Karpas-422 (cell line): ENCODE measurements at regions not wholly inside any gene's neighbourhood (a gene's known extent, or its start where the extent isn't known, plus 50 kb on each side); places are given as distances from the start of the nearest gene placed in this dataset.

Experiments used
- DNase-seq: peaks from one replicate; pipeline ENCODE4 v3.0.0-alpha.2; 2015
- H2AFZ ChIP-seq: fragments of 200-600 bp; sonication (generic); 2 replicates; pipeline ENCODE4 v1.6.1; 2014; ENCODE audit warnings: antibody characterized with exemption, low read length, mixed read lengths
- H3K27ac ChIP-seq: fragments of 200-600 bp; sonication (generic); 2 replicates; pipeline ENCODE4 v1.5.1; 2014; ENCODE audit warnings: mild to moderate bottlenecking, low read length, moderate library complexity
- H3K27me3 ChIP-seq: fragments of 200-600 bp; sonication (generic); 2 replicates; pipeline ENCODE4 v1.6.1; 2014; ENCODE audit warnings: low read length, mixed read lengths
- H3K36me3 ChIP-seq: fragments of 200-600 bp; sonication (generic); 2 replicates; pipeline ENCODE4 v1.6.1; 2014; ENCODE audit warnings: low read length, mixed read lengths; ENCODE audit not compliant: insufficient read depth
- H3K4me1 ChIP-seq: fragments of 200-600 bp; sonication (generic); 2 replicates; pipeline ENCODE4 v1.6.1; 2014; ENCODE audit warnings: mild to moderate bottlenecking, low read length, mixed read lengths
- H3K4me2 ChIP-seq: fragments of 200-600 bp; sonication (generic); 2 replicates; pipeline ENCODE4 v1.6.1; 2014; ENCODE audit warnings: low read length, low read depth, mild to moderate bottlenecking; ENCODE audit not compliant: poor library complexity, severe bottlenecking
- H3K4me3 ChIP-seq: fragments of 200-600 bp; sonication (generic); 2 replicates; pipeline ENCODE4 v1.5.1; 2014; ENCODE audit warnings: mild to moderate bottlenecking, antibody characterized with exemption, low read length, mixed read lengths
- H3K79me2 ChIP-seq: fragments of 200-600 bp; sonication (generic); 2 replicates; pipeline ENCODE4 v1.6.1; 2014; ENCODE audit warnings: mild to moderate bottlenecking, low read length, mixed read lengths
- H3K9ac ChIP-seq: fragments of 200-600 bp; sonication (generic); 2 replicates; pipeline ENCODE4 v1.6.0; 2014; ENCODE audit warnings: low read length
- H3K9me2 ChIP-seq: fragments of 200-600 bp; sonication (generic), shearing (Covaris generic); replicated peaks from 2 replicates; pipeline ENCODE4 v1.6.0; 2014; ENCODE audit warnings: mild to moderate bottlenecking, low read length, moderate library complexity; ENCODE audit not compliant: insufficient read depth
- H3K9me3 ChIP-seq: fragments of 300-700, 200-600 bp; sonication (generic); 2 replicates; pipeline ENCODE4 v1.6.1; 2014; ENCODE audit warnings: low read length, mixed read lengths
- H4K20me1 ChIP-seq: fragments of 200-600 bp; sonication (generic); 2 replicates; pipeline ENCODE4 v1.6.1; 2014; ENCODE audit warnings: mild to moderate bottlenecking, antibody characterized with exemption, low read length, low read depth; ENCODE audit not compliant: insufficient read depth

DNA sequence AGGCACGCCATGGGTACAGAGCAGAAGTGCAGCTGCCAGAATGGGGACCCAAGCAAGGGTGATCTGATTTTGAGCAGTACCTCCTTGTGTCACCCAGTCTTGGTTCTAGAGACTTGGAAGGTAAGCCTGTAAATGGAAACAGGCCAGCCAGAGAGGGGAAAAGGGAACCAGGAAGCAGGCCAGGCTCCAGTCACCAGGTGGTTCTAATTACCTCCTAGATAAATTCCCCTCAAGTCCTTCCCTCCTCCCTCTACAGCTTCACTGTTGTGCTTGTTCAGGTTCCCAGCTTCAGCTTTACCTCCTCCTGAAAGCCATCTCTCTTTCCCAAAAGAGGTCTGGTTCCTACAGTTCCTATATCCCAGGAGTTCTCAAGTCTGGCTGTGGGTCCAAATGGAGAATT, 58.8 kb upstream of the SLC7A14 start:
- Histone ChIP-seq H3K9me3 (no peaks in the 10 kb centered on the region), H3K79me2 (no peaks in the 10 kb centered on the region), H3K4me2 (no peak overlapping the region), H3K27ac (no peak overlapping the region), H3K4me1 (no peaks in the 10 kb centered on the region), H3K9ac (no peak overlapping the region), H4K20me1 (no peaks in the 10 kb centered on the region), H3K27me3 (0 out of 2 replicates have a peak, but pooled peaks cover 2% of the 10 kb centered on the region), H3K9me2 (no peaks in the 10 kb centered on the region), H3K36me3 (no peaks in the 10 kb centered on the region), H2AFZ (no peak overlapping the region), H3K4me3 (no peak overlapping the region)
- DNase-seq = no peak

DNA sequence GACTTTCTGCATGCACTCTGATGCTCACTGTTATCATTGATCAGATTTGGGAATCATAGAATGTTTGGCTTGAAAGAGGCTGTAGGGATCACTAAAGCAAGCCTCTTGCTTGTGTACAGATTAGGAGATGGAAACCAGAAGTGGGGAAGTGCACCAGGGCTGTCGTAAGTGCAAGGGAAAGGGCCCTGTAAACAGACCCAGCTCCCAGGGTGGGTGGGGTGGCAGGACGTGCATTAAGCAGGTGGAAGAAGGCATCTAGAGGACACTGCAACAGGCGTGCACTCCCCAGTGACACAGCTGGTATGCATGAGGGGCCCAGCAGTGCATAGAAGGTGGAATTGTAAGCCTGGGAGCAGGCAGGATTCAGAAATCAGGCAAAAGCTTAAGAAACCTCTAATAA, 58.0 kb upstream of the SLC7A14 start:
- Histone ChIP-seq H2AFZ (no peak overlapping the region), H3K4me2 (no peak overlapping the region), H3K9me3 (no peaks in the 10 kb centered on the region), H3K36me3 (no peaks in the 10 kb centered on the region), H3K9me2 (no peaks in the 10 kb centered on the region), H3K27me3 (0 out of 2 replicates have a peak, but pooled peaks cover 2% of the 10 kb centered on the region), H3K4me1 (no peaks in the 10 kb centered on the region), H3K27ac (no peak overlapping the region), H3K9ac (no peak overlapping the region), H3K79me2 (no peaks in the 10 kb centered on the region), H3K4me3 (no peak overlapping the region), H4K20me1 (no peaks in the 10 kb centered on the region)
- no peak for DNase-seq

DNA sequence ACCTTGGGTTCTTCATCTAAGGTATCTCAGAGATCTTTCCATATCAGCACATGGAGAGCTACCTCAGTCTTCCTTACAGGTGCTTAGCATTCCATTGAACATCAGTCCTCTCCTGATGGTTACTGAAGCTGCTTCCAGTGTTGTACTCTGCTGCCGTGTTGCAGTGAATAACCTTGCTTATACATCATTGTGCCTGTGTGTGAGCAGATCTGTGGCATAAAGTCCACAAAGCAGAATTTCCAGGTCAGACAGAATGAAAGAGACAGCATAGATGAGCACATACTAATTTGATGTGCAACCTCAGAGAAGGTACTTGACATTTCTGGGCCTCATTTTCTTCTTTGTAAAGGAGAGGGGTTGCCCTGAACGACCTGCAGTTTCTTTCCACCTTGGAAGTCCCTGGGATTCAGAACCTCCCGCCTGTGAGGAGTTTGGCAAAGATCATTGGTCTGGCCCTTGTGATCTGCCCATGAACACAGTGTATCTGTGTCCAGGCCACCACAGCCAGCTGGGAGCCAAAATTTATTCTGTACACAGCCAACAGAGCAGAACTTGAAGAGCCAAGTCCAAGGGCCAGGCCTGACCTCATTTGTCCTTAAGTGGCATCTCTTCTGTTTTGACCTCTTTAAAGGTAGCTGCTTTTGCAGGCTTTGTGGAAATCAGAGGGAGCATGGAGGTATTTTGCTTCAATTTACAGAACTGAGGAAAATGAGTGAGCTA, 57.2 kb upstream of the SLC7A14 start:
- DNase-seq = no peak
- no peaks in the 10 kb centered on the region for H3K4me1 ChIP-seq
- 0 out of 2 replicates have a peak, but pooled peaks cover 2% of the 10 kb centered on the region for H3K27me3 ChIP-seq

DNA sequence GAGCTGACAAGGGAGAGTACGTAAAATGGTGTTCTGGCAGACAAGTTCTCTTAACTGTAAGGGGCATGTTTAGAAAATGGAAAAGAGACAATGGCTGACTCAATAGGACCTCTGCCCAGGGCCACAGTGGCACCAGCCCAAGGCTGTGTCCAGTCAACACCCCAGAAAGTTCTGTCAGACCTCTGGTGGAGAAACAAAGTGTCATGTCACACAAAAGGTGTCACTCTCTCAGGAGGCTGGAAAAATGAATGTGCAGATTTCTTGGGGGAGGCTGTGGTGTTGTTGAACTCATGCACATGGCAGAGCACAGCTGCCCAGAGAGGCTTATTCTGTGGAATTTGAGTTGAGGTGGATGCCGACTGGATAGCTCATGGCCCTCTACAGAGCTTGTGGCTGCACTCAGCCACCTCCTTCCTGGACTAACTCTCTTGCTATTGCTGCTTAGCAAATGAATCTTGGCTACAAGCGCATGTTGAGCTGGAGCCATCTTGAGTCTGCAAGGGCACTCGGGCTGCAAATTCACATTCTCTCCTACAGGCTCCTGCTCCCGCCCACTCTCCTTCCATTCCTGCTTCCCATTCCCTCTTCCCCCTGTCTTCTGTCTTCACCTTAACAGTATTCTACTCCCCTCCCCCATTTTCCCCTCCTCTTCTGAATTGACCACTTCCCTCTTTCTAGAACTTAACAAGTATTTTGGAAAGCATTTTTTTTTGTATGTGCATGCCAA, 55.8 kb upstream of the SLC7A14 start:
- Histone ChIP-seq H3K9me3 (no peaks in the 10 kb centered on the region), H4K20me1 (no peaks in the 10 kb centered on the region), H3K9me2 (no peaks in the 10 kb centered on the region), H3K79me2 (no peaks in the 10 kb centered on the region), H3K4me2 (no peak overlapping the region), H3K36me3 (no peaks in the 10 kb centered on the region), H3K9ac (no peak overlapping the region), H3K27ac (no peak overlapping the region), H2AFZ (no peak overlapping the region), H3K4me1 (no peaks in the 10 kb centered on the region), H3K4me3 (no peak overlapping the region), H3K27me3 (0 out of 2 replicates have a peak, but pooled peaks cover 2% of the 10 kb centered on the region)
- no peak for DNase-seq

More for the DNA sequence above, 57.2 kb upstream of the SLC7A14 start:
- H3K9ac ChIP-seq = no peak overlapping the region
- no peaks in the 10 kb centered on the region for H4K20me1 ChIP-seq
- no peaks in the 10 kb centered on the region for H3K36me3 ChIP-seq
- H2AFZ ChIP-seq = no peak overlapping the region
- no peaks in the 10 kb centered on the region for H3K79me2 ChIP-seq
- no peaks in the 10 kb centered on the region for H3K9me3 ChIP-seq
- H3K9me2 ChIP-seq = no peaks in the 10 kb centered on the region
- no peak overlapping the region for H3K27ac ChIP-seq
- H3K4me2 ChIP-seq = no peak overlapping the region
- no peak overlapping the region for H3K4me3 ChIP-seq

DNA sequence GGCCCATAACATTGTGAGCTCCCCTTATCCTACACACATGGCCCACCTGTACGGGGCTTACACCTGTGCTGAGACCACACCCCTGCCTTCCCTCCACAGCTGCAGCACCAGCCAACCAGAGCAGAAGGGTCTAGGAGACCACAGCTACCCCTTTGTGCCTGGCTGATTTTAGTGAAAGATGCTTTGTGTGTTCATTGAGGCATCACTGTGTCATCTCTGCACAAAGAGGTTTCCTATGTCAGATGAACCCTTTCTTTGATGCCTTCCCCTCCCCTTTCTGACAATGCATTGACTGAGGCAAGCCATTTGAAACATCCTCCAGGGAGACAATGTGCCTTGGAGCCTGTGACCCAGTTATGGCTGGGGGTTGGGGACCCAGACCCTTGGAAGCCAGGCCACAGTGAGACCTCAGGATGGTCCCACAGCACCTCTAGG, 54.9 kb upstream of the SLC7A14 start:
- Histone ChIP-seq H2AFZ (no peak overlapping the region), H3K4me3 (no peak overlapping the region), H3K79me2 (no peaks in the 10 kb centered on the region), H3K9me2 (no peaks in the 10 kb centered on the region), H3K27ac (no peak overlapping the region), H3K36me3 (no peaks in the 10 kb centered on the region), H3K9me3 (no peaks in the 10 kb centered on the region), H3K9ac (no peak overlapping the region), H3K4me2 (no peak overlapping the region), H4K20me1 (no peaks in the 10 kb centered on the region), H3K27me3 (0 out of 2 replicates have a peak, but pooled peaks cover 2% of the 10 kb centered on the region), H3K4me1 (no peaks in the 10 kb centered on the region)
- no peak for DNase-seq

DNA sequence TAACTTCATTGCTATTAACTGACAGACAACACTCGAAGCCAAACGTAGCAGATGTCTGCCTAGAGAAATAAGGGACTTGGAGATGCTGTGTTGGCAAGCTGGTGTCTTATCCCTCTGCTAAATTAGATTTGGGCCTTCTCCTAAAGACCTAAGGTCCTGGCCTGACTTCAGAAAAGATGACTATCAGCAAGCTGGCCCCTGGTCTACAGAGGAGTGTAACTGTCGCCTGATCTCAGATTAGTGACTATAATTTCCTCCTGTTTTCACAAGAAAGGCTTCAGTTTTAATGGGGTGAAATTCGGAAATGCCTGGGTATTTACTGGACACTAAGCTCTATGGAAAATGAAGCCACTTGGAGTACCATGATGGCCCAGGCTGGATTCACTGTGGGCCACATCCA, 53.1 kb upstream of the SLC7A14 start:
- no peak overlapping the region for H3K4me2 ChIP-seq
- H3K9me3 ChIP-seq = no peaks in the 10 kb centered on the region
- no peak overlapping the region for H2AFZ ChIP-seq
- no peaks in the 10 kb centered on the region for H3K36me3 ChIP-seq
- no peaks in the 10 kb centered on the region for H4K20me1 ChIP-seq
- H3K4me1 ChIP-seq = no peaks in the 10 kb centered on the region
- no peak for DNase-seq
- H3K27ac ChIP-seq = no peak overlapping the region
- no peaks in the 10 kb centered on the region for H3K9me2 ChIP-seq
- 0 out of 2 replicates have a peak, but pooled peaks cover 2% of the 10 kb centered on the region for H3K27me3 ChIP-seq
- H3K79me2 ChIP-seq = no peaks in the 10 kb centered on the region
- H3K4me3 ChIP-seq = no peak overlapping the region
- H3K9ac ChIP-seq = no peak overlapping the region

DNA sequence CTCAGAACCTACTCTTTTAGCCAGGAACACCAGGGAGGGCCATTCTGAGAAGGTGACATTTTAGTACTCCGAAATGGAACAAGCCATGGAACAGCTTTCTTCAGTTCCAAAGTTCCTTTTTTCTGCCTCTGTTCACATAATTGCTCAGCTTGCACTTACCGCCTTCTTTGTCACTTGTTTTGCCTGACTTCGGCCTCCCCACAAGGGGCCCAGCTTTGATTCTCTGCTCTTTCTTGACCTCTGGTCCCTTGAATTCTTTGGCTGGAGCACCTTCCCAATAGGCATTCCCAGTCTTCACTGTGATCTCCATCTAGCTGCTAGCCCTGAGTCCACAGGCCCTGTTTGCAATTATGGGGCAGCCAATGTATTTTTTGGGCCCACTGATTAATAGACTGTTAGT, 51.4 kb upstream of the SLC7A14 start:
- Histone ChIP-seq H3K79me2 (no peaks in the 10 kb centered on the region), H4K20me1 (no peaks in the 10 kb centered on the region), H3K27me3 (no peaks in the 10 kb centered on the region), H3K36me3 (no peaks in the 10 kb centered on the region), H3K9ac (no peak overlapping the region), H3K4me2 (no peak overlapping the region), H3K4me3 (no peak overlapping the region), H3K4me1 (no peaks in the 10 kb centered on the region), H2AFZ (no peak overlapping the region), H3K27ac (no peak overlapping the region), H3K9me3 (no peaks in the 10 kb centered on the region), H3K9me2 (no peaks in the 10 kb centered on the region)
- no peak for DNase-seq

DNA sequence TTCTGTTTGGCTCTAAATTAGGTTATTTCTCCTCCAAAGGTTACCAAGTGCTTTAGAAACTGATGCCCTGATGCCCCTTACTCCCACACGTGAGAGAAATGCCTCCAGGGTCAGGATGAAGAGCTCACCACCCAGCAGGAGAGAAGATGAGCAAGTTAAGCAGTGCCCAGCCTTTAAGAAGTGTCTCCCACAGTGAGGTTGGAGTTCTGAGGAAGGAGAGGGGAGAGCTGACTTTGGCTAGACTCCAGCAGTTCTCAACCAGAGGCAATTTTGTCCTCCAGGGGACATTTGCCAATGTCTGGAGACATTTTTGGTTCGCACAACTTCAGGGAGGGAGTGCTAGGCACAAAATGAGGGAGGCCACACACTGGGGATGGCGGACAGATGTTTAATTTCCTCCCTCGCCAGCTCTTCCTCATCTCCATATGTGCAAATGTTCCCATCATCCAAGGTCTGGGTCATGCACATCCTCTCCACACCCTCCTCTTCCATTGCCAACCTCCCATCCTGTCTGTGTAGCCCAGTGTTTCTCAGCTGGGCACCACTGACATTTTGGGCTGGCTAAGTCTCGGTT, 50.6 kb upstream of the SLC7A14 start:
- H3K9ac ChIP-seq = no peak overlapping the region

More for the DNA sequence above, 50.6 kb upstream of the SLC7A14 start:
- DNase-seq = no peak
- Histone ChIP-seq H3K79me2 (no peaks in the 10 kb centered on the region), H3K9me2 (no peaks in the 10 kb centered on the region), H2AFZ (no peak overlapping the region), H3K4me2 (no peak overlapping the region), H3K27me3 (no peaks in the 10 kb centered on the region), H3K9me3 (no peaks in the 10 kb centered on the region), H3K36me3 (no peaks in the 10 kb centered on the region), H3K4me3 (no peak overlapping the region), H3K27ac (no peak overlapping the region), H4K20me1 (no peaks in the 10 kb centered on the region), H3K4me1 (no peaks in the 10 kb centered on the region)
